SK-N-SH treated with all-trans-retinoic acid at 6 μM for 48 hours (cell line): ENCODE measurements at regions not wholly inside any gene's neighbourhood (a gene's known extent, or its start where the extent isn't known, plus 50 kb on each side); places are given as distances from the start of the nearest gene placed in this dataset.

Experiments used
- CREB5 ChIP-seq: fragments of 250-450 bp; sonication (Bioruptor Pico); IDR thresholded peaks from 2 replicates; pipeline ENCODE4 v1.5.1; 2020; ENCODE audit warnings: low read depth, mild to moderate bottlenecking, moderate library complexity
- ESRRG ChIP-seq: fragments of 250-450 bp; sonication (Bioruptor Pico); IDR thresholded peaks from 2 replicates; pipeline ENCODE4 v1.6.1; 2021; ENCODE audit warnings: mild to moderate bottlenecking
- GLIS3 ChIP-seq: fragments of 250-450 bp; sonication (Bioruptor Pico); IDR thresholded peaks from 2 replicates; pipeline ENCODE4 v1.5.0; 2020; ENCODE audit warnings: mild to moderate bottlenecking, moderate library complexity
- RARB ChIP-seq: fragments of 250-450 bp; sonication (Bioruptor Pico); IDR thresholded peaks from 2 replicates; pipeline ENCODE4 v1.8.0; 2021; ENCODE audit warnings: mild to moderate bottlenecking, moderate library complexity
- SNAI2 ChIP-seq: fragments of 250-450 bp; sonication (Bioruptor Pico); IDR thresholded peaks from 2 replicates; pipeline ENCODE4 v1.5.0; 2020; ENCODE audit warnings: mild to moderate bottlenecking, moderate library complexity
- TOX ChIP-seq: fragments of 250-450 bp; sonication (Bioruptor Pico); IDR thresholded peaks from 2 replicates; pipeline ENCODE4 v1.8.0; 2021; ENCODE audit warnings: mild to moderate bottlenecking, moderate library complexity, borderline replicate concordance
- TSHZ2 ChIP-seq: fragments of 250-450 bp; sonication (Bioruptor Pico); IDR thresholded peaks from 2 replicates; pipeline ENCODE4 v1.5.0; 2020; ENCODE audit warnings: mild to moderate bottlenecking, moderate library complexity
- ZFP3 ChIP-seq: fragments of 250-450 bp; sonication (Bioruptor Pico); IDR thresholded peaks from 2 replicates; pipeline ENCODE4 v1.5.0; 2020; ENCODE audit warnings: mild to moderate bottlenecking, moderate library complexity
- ZNF70 ChIP-seq: fragments of 450-650 bp; formaldehyde crosslinking; IDR thresholded peaks from 2 replicates; pipeline ENCODE4 v1.5.0; 2020; ENCODE audit warnings: mild to moderate bottlenecking, moderate library complexity

GRCh38 chr12:89899651-89900050, 191.0 kb upstream of the ATP2B1 start:
- TF ChIP-seq CREB5 (CRISPR knock-in tag) (no peak), GLIS3 (CRISPR knock-in tag) (no peak), TSHZ2 (CRISPR knock-in tag) (no peak), ZFP3 (CRISPR knock-in tag) (no peak), ZNF70 (no peak), RARB (CRISPR knock-in tag) (no peak), TOX (no peak), SNAI2 (CRISPR knock-in tag) (no peak), ESRRG (CRISPR knock-in tag) (no peak)
